ENCODE measurements at regions not wholly inside any gene's neighbourhood (a gene's known extent, or its start where the extent isn't known, plus 50 kb on each side); places are given as distances from the start of the nearest gene placed in this dataset.

DNA sequence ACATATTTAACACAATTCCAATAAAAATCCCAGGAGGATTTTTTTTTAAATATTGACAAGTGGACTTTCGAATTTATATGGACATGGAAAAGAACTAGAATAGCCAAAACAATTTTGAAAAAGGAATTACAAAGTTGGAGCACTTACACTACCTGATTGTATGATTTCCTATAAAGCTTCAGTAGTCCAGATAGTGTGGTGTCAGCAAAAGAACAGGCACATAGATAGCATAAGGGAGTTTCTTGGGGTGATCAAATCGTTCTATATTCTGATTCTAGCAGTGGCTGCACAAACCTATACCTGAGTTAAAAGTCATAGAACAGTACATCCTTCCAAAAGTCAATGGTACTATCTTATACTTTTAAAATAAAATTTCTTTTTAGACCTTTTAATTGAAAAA lies 66.4 kb upstream of the CES5A start:
- no peak for DNase-seq

DNA sequence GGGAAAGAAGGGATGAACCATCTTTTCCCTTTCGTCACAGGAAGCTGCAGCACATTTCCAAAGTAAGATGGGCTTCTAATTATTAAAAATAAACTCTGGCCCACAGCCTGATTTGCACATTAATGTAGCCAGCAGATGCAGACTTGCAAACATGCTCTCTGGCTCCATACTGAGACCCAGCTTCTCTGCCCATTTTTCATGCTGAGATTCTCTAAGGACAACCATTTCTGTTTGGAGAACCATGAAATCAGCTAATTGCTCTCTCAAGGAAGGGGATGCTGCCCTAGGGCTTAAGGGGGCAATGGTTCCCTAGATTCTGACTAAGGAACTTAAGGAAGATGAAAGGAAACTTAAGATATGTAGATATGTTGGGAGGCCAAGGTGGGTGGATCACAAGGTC lies 63.0 kb upstream of the CES5A start:
- DNase-seq, result no peak

DNA sequence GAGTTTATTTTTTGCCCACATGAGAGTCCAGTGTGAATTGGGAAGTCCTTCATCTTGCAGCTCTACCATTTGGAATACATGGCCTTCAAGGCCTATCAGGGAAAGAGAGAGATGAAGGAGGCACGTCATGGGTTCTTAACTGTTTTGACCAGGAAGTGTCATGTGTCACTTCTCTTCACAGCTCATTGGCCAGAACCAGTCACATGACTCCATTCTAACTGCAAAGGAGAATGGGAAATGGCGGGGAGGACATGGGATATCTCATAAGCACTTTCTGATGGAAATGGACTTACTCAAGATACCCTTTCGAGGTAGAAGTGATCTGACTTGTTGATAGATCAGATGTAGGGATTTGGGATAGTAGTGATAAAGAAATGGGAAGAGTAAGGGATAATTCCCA lies 57.9 kb upstream of the CES5A start:
- peak; percentile 7 for DNase-seq

DNA sequence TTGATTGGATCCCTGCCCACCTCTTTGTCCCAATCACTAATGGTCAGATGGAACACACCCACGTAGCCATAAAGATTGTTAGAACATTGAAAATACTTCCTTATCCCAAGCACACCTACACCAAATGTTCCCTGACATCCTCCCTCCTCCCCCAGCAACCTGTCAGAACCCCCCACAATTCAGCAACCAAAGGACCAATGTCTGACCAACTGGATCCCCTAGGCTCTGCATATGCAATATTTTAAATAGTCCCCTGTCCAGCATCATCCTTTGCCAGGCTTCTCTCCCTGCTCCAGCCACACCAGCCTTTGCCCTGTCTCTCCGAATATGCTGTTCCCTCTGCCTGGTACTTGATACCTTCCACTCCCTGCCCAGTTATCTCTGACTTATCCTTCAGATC lies 54.9 kb upstream of the CES5A start:
- no peak for DNase-seq

DNA sequence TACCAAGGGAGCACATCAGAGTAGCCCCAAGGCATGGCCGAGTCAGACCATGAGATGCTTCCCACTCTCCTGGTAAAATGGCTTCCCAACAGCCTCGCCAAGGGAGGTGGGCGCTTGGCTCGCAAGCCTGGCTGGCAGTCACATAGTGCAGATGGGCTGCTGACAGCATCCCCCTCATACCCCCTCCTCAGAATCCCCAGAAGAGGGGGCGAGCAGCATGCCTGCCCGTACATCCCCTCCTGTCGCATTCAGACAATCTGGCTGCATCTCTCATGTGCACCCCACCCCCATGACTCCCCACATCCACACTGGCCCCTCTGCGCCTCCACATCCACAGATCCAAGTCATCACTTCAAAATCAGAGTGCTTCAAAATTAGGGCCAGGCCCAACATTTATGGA lies 54.0 kb upstream of the CES5A start:
- no peak for DNase-seq

DNA sequence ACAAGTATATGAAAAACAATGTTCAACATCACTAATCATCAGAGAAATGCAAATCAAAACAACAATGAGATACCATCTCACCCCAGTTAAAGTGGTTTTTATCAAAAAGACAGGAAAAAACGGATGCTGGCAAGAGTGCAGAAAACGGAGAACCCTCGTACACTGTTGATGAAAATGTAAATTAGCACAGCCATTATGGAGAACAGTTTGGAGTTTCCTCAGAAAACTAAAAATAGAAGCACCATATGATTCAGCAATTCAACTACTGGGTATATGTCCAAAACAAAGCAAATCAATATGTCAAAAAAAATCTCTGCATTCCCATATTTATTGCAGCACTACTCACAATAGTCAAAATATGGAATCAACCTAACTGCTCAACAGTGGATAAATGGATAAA lies 50.1 kb upstream of the CES5A start:
- no peak for DNase-seq
